ENCODE measurements at regions not wholly inside any gene's neighbourhood (a gene's known extent, or its start where the extent isn't known, plus 50 kb on each side); places are given as distances from the start of the nearest gene placed in this dataset.

GRCh38 chr2:45269149-45269793, 260.0 kb upstream of the SIX2 start:
- Histone ChIP-seq H3K4me1 (ENCODE audit: low read length) (no peaks in the 10 kb centered on the region), H3K9me3 (ENCODE audit: insufficient read depth, low read length) (no peaks in the 10 kb centered on the region), H3K9ac (ENCODE audit: low read length) (no peak overlapping the region), H3K79me2 (ENCODE audit: low read length) (no peaks in the 10 kb centered on the region), H3K4me3 (ENCODE audit: low read length) (no peak overlapping the region), H3K27ac (ENCODE audit: low read length) (no peak overlapping the region), H2AFZ (ENCODE audit: low read depth, low read length) (no peak overlapping the region), H4K20me1 (ENCODE audit: insufficient read depth, low read length) (no peaks in the 10 kb centered on the region), H3K36me3 (replicated peaks; ENCODE audit: low read depth, low read length) (no peaks in the 10 kb centered on the region), H3K27me3 (ENCODE audit: low read depth, low read length) (peaks cover 16% of the 10 kb centered on the region), H3K4me2 (ENCODE audit: low read length) (no peak overlapping the region)
- TF ChIP-seq CTCF (IDR thresholded peaks at IDR 0.05; ENCODE audit: low read depth, low read length), result no peak
- TF ChIP-seq EZH2phosphoT487 (IDR thresholded peaks at IDR 0.05; ENCODE audit: low read depth), result no peak

- Histone ChIP-seq H3K27ac (ENCODE audit: low read length) (no peak overlapping the region), H3K4me2 (ENCODE audit: low read length) (no peak overlapping the region), H3K36me3 (replicated peaks; ENCODE audit: low read depth, low read length) (no peaks in the 10 kb centered on the region), H2AFZ (ENCODE audit: low read depth, low read length) (no peak overlapping the region), H3K9me3 (ENCODE audit: insufficient read depth, low read length) (no peaks in the 10 kb centered on the region), H3K4me1 (ENCODE audit: low read length) (no peaks in the 10 kb centered on the region), H3K4me3 (ENCODE audit: low read length) (no peak overlapping the region), H4K20me1 (ENCODE audit: insufficient read depth, low read length) (no peaks in the 10 kb centered on the region), H3K27me3 (ENCODE audit: low read depth, low read length) (peaks cover 22% of the 10 kb centered on the region), H3K9ac (ENCODE audit: low read length) (no peak overlapping the region), H3K79me2 (ENCODE audit: low read length) (no peaks in the 10 kb centered on the region)
- TF ChIP-seq CTCF (IDR thresholded peaks at IDR 0.05; ENCODE audit: low read depth, low read length) (no peak), EZH2phosphoT487 (IDR thresholded peaks at IDR 0.05; ENCODE audit: low read depth) (no peak)
Measured at GRCh38 chr2:45268631-45269030, 259.4 kb upstream of the SIX2 start.

- Histone ChIP-seq H3K4me1 (ENCODE audit: low read length) (no peaks in the 10 kb centered on the region), H3K4me3 (ENCODE audit: low read length) (no peak overlapping the region), H3K9me3 (ENCODE audit: insufficient read depth, low read length) (no peaks in the 10 kb centered on the region), H2AFZ (ENCODE audit: low read depth, low read length) (no peak overlapping the region), H3K27ac (ENCODE audit: low read length) (no peak overlapping the region), H3K4me2 (ENCODE audit: low read length) (no peak overlapping the region), H3K36me3 (replicated peaks; ENCODE audit: low read depth, low read length) (no peaks in the 10 kb centered on the region), H3K27me3 (ENCODE audit: low read depth, low read length) (peaks cover 32% of the 10 kb centered on the region; the same call in 1 of the 2 replicates), H4K20me1 (ENCODE audit: insufficient read depth, low read length) (no peaks in the 10 kb centered on the region), H3K9ac (ENCODE audit: low read length) (no peak overlapping the region), H3K79me2 (ENCODE audit: low read length) (no peaks in the 10 kb centered on the region)
- TF ChIP-seq CTCF (IDR thresholded peaks at IDR 0.05; ENCODE audit: low read depth, low read length), result no peak
- no peak for TF ChIP-seq EZH2phosphoT487 (IDR thresholded peaks at IDR 0.05; ENCODE audit: low read depth)
Measured at GRCh38 chr2:45267062-45267792, 258.0 kb upstream of the SIX2 start.

- Histone ChIP-seq H3K36me3 (replicated peaks; ENCODE audit: low read depth, low read length) (no peaks in the 10 kb centered on the region), H3K9me3 (ENCODE audit: insufficient read depth, low read length) (no peaks in the 10 kb centered on the region), H3K4me2 (ENCODE audit: low read length) (no peak overlapping the region), H3K4me1 (ENCODE audit: low read length) (no peaks in the 10 kb centered on the region), H3K4me3 (ENCODE audit: low read length) (no peak overlapping the region), H3K27ac (ENCODE audit: low read length) (no peak overlapping the region), H3K79me2 (ENCODE audit: low read length) (no peaks in the 10 kb centered on the region), H4K20me1 (ENCODE audit: insufficient read depth, low read length) (no peaks in the 10 kb centered on the region), H3K27me3 (ENCODE audit: low read depth, low read length) (peaks cover 23% of the 10 kb centered on the region; the same call in 1 of the 2 replicates), H2AFZ (ENCODE audit: low read depth, low read length) (no peak overlapping the region), H3K9ac (ENCODE audit: low read length) (no peak overlapping the region)
- no peak for TF ChIP-seq EZH2phosphoT487 (IDR thresholded peaks at IDR 0.05; ENCODE audit: low read depth)
- TF ChIP-seq CTCF (IDR thresholded peaks at IDR 0.05; ENCODE audit: low read depth, low read length), result no peak
Measured at GRCh38 chr2:45265336-45265735, 256.1 kb upstream of the SIX2 start.
